Prostate gland (tissue), 2 donors: ENCODE measurements at regions not wholly inside any gene's neighbourhood (a gene's known extent, or its start where the extent isn't known, plus 50 kb on each side); places are given as distances from the start of the nearest gene placed in this dataset.

ENCODE experiments used
- CTCF ChIP-seq, 4 experiments: fragments of 200-600 bp in 2 of 4; fragments of 450-650 bp in 2 of 4; sonication (generic) in 2 of 4; IDR thresholded peaks; 1 replicate in 3 of 4; 2 replicates in 1 of 4; pipeline ENCODE4 v1.5.1; 2016 to 2019; ENCODE audit warnings: antibody characterized with exemption in 4 of 4, mild to moderate bottlenecking in 2 of 4, moderate library complexity in 2 of 4
- POLR2A ChIP-seq: fragments of 450-650 bp; IDR thresholded peaks from one replicate; pipeline ENCODE4 v1.6.1; 2016; ENCODE audit warnings: antibody characterized with exemption, mild to moderate bottlenecking
- POLR2AphosphoS5 ChIP-seq: sonication (generic); formaldehyde crosslinking; IDR thresholded peaks from one replicate; pipeline ENCODE4 v1.6.1; 2017; ENCODE audit warnings: antibody characterized with exemption

GRCh38 chr6:9514146-9514545, 900.7 kb downstream of the TFAP2A start:
- TF ChIP-seq CTCF (IDR thresholded peaks at IDR 0.05) (no peak), POLR2A (no peak), POLR2AphosphoS5 (no peak)
